WTC11 (cell line): ENCODE measurements at regions not wholly inside any gene's neighbourhood (a gene's known extent, or its start where the extent isn't known, plus 50 kb on each side); places are given as distances from the start of the nearest gene placed in this dataset.
A peak's percentile ranks its signal among the peaks of the same experiment; 100 is the strongest.

Experiments
- ATAC-seq: fragments of 200-7000 bp; cut with Tn5 transposase; 2 replicates; pipeline ENCODE4 v1.10.0; 2021; ENCODE audit warnings: mild to moderate bottlenecking, moderate library complexity
- CTCF ChIA-PET: fragments of 300-600 bp; sonication (Branson Sonifier 250); formaldehyde crosslinking; loops from one replicate; lab custom pipeline; 2021; ENCODE audit warnings: antibody characterized with exemption; lab: Charles Lee
- POLR2A ChIA-PET: fragments of 350-600 bp; sonication (Branson Sonifier 250); formaldehyde crosslinking; loops from one replicate; lab custom pipeline; 2021; ENCODE audit warnings: antibody characterized with exemption; lab: Charles Lee
- DNase-seq: peaks from one replicate; pipeline ENCODE4 v3.0.0; 2021; ENCODE audit warnings: low spot score
- H3K27ac Mint-ChIP-seq: 2 replicates; pipeline ENCODE4 v1.8.0; 2021; ENCODE audit warnings: mixed read lengths
- H3K27me3 Mint-ChIP-seq: 2 replicates; pipeline ENCODE4 v1.8.0; 2021; ENCODE audit warnings: low read depth, mild to moderate bottlenecking, moderate library complexity, mixed read lengths
- H3K36me3 Mint-ChIP-seq: 2 replicates; pipeline ENCODE4 v1.8.0; 2021; ENCODE audit warnings: mixed read lengths
- H3K4me1 Mint-ChIP-seq: 2 replicates; pipeline ENCODE4 v1.8.0; 2022; ENCODE audit warnings: mixed read lengths
- H3K4me3 Mint-ChIP-seq: 2 replicates; pipeline ENCODE4 v1.8.0; 2021; ENCODE audit warnings: mild to moderate bottlenecking, moderate library complexity, mixed read lengths
- H3K9me3 Mint-ChIP-seq: 2 replicates; pipeline ENCODE4 v1.8.0; 2021; ENCODE audit warnings: mixed read lengths
- ATF3 ChIP-seq: sonication (generic); formaldehyde crosslinking; conservative IDR thresholded peaks from 2 replicates; pipeline ENCODE4 v1.8.1; 2022; ENCODE audit warnings: mild to moderate bottlenecking, missing genetic modification reagents
- GRHL2 ChIP-seq: fragments of 250-450 bp; sonication (Bioruptor Pico); IDR thresholded peaks from 2 replicates; pipeline ENCODE4 v1.8.0; 2022; ENCODE audit warnings: mild to moderate bottlenecking, moderate library complexity; ENCODE audit not compliant: insufficient replicate concordance, severe bottlenecking
- KAT7 ChIP-seq: sonication (generic); formaldehyde crosslinking; IDR thresholded peaks from 2 replicates; pipeline ENCODE4 v1.8.1; 2023; ENCODE audit warnings: missing genetic modification reagents, mild to moderate bottlenecking, borderline replicate concordance
- MLX ChIP-seq: sonication (generic); formaldehyde crosslinking; IDR thresholded peaks from 2 replicates; pipeline ENCODE4 v1.8.1; 2023; ENCODE audit warnings: mild to moderate bottlenecking, missing genetic modification reagents, moderate library complexity
- MYBL2 ChIP-seq: sonication (generic); formaldehyde crosslinking; IDR thresholded peaks from 2 replicates; pipeline ENCODE4 v1.8.1; 2023; ENCODE audit warnings: mild to moderate bottlenecking, moderate library complexity, missing genetic modification reagents
- NFYB ChIP-seq: sonication (generic); formaldehyde crosslinking; conservative IDR thresholded peaks from 2 replicates; pipeline ENCODE4 v1.8.0; 2022; ENCODE audit warnings: low read depth, missing genetic modification reagents
- PRDM15 ChIP-seq: sonication (generic); formaldehyde crosslinking; IDR thresholded peaks from 2 replicates; pipeline ENCODE4 v1.8.0; 2022; ENCODE audit warnings: missing genetic modification reagents
- PRRX2 ChIP-seq: fragments of 250-450 bp; sonication (Bioruptor Pico); IDR thresholded peaks from 2 replicates; pipeline ENCODE4 v1.8.0; 2021; ENCODE audit warnings: mild to moderate bottlenecking
- SP1 ChIP-seq: sonication (generic); formaldehyde crosslinking; conservative IDR thresholded peaks from 2 replicates; pipeline ENCODE4 v1.8.1; 2022; ENCODE audit warnings: missing genetic modification reagents
- TEAD4 ChIP-seq: sonication (generic); formaldehyde crosslinking; IDR thresholded peaks from 2 replicates; pipeline ENCODE4 v1.8.0; 2022; ENCODE audit warnings: mild to moderate bottlenecking, missing genetic modification reagents
- ZMAT4 ChIP-seq: fragments of 250-450 bp; sonication (Bioruptor Pico); IDR thresholded peaks from 2 replicates; pipeline ENCODE4 v1.9.0; 2021; ENCODE audit warnings: mild to moderate bottlenecking
- ZNF138 ChIP-seq: sonication (generic); formaldehyde crosslinking; conservative IDR thresholded peaks from 2 replicates; pipeline ENCODE4 v1.8.1; 2022; ENCODE audit warnings: mild to moderate bottlenecking, moderate library complexity, missing genetic modification reagents
- ZNF219 ChIP-seq: sonication (generic); formaldehyde crosslinking; IDR thresholded peaks from 2 replicates; pipeline ENCODE4 v1.8.0; 2023; ENCODE audit warnings: missing genetic modification reagents, mild to moderate bottlenecking, borderline replicate concordance
- ZNF317 ChIP-seq: sonication (generic); formaldehyde crosslinking; IDR thresholded peaks from 2 replicates; pipeline ENCODE4 v1.8.1; 2023; ENCODE audit warnings: low read depth, mild to moderate bottlenecking, moderate library complexity, missing genetic modification reagents, borderline replicate concordance
- ZNF512 ChIP-seq: sonication (generic); formaldehyde crosslinking; IDR thresholded peaks from 2 replicates; pipeline ENCODE4 v1.8.1; 2022; ENCODE audit warnings: missing genetic modification reagents, borderline replicate concordance
- ZNF671 ChIP-seq: fragments of 250-450 bp; sonication (Bioruptor Pico); IDR thresholded peaks from 2 replicates; pipeline ENCODE4 v1.8.0; 2021; ENCODE audit warnings: mild to moderate bottlenecking

- Mint-ChIP-seq H3K27me3 (no peaks in the 10 kb centered on the region), H3K36me3 (peaks cover 68% of the 10 kb centered on the region), H3K9me3 (peaks cover 52% of the 10 kb centered on the region), H3K27ac (no peak overlapping the region), H3K4me3 (no peak overlapping the region), H3K4me1 (peaks cover 5% of the 10 kb centered on the region)
- ATAC-seq (no peak), DNase-seq (no peak)
- no peak for TF ChIP-seq TEAD4 (CRISPR knock-in tag)
- no peak for TF ChIP-seq ZMAT4 (CRISPR knock-in tag)
- TF ChIP-seq PRRX2 (CRISPR knock-in tag): no peak
- no peak for TF ChIP-seq NFYB (CRISPR knock-in tag)
- no peak for TF ChIP-seq ZNF512 (CRISPR knock-in tag)
- TF ChIP-seq MYBL2 (CRISPR knock-in tag): no peak
- no peak for TF ChIP-seq ZNF671 (CRISPR knock-in tag)
- TF ChIP-seq ZNF317 (CRISPR knock-in tag): no peak
- ChIA-PET POLR2A (no interaction called here), CTCF (no interaction called here)
These were observed 197.9 kb upstream of the PPP1R2C start for GRCh38 chrX:42975906-42976305.

GRCh38 chrX:42976746-42977366, 198.9 kb upstream of the PPP1R2C start:
- CTCF ChIA-PET: no interaction called here
- H3K36me3 Mint-ChIP-seq: peaks cover 68% of the 10 kb centered on the region
- peaks cover 5% of the 10 kb centered on the region for H3K4me1 Mint-ChIP-seq
- TF ChIP-seq ZNF138 (no peak), GRHL2 (CRISPR knock-in tag) (no peak), PRDM15 (CRISPR knock-in tag) (no peak), SP1 (CRISPR knock-in tag) (no peak), ATF3 (CRISPR knock-in tag) (no peak), KAT7 (CRISPR knock-in tag) (no peak), MLX (CRISPR knock-in tag) (no peak), ZNF219 (no peak)
- no peaks in the 10 kb centered on the region for H3K27me3 Mint-ChIP-seq
- no peak overlapping the region for H3K4me3 Mint-ChIP-seq
- no peak for DNase-seq
- POLR2A ChIA-PET: no interaction called here
- no peak overlapping the region for H3K27ac Mint-ChIP-seq
- H3K9me3 Mint-ChIP-seq: peaks cover 55% of the 10 kb centered on the region
- 0 out of 2 replicates have a peak, but pooled peaks have one; percentile 30 for ATAC-seq
